KMS-11 (cell line): ENCODE measurements at regions not wholly inside any gene's neighbourhood (a gene's known extent, or its start where the extent isn't known, plus 50 kb on each side); places are given as distances from the start of the nearest gene placed in this dataset.

Experiments used
- H2AFZ ChIP-seq: fragments of 200-600 bp; sonication (generic); 2 replicates; pipeline ENCODE4 v1.6.1; 2016; ENCODE audit warnings: antibody characterized with exemption, mixed run types, low read depth
- H3K27ac ChIP-seq: fragments of 200-600 bp; sonication (generic); 2 replicates; pipeline ENCODE4 v1.6.1; 2016; ENCODE audit warnings: mild to moderate bottlenecking, mixed run types
- H3K27me3 ChIP-seq: fragments of 200-600 bp; sonication (generic); 2 replicates; pipeline ENCODE4 v1.6.1; 2017; ENCODE audit warnings: mild to moderate bottlenecking, low read depth, mixed run types, moderate library complexity; ENCODE audit not compliant: insufficient read depth
- H3K36me3 ChIP-seq: fragments of 200-600 bp; sonication (generic); 2 replicates; pipeline ENCODE4 v1.6.1; 2017; ENCODE audit warnings: mild to moderate bottlenecking, mixed run types; ENCODE audit not compliant: insufficient read depth
- H3K4me1 ChIP-seq: fragments of 200-600 bp; sonication (generic); 2 replicates; pipeline ENCODE4 v1.6.1; 2016; ENCODE audit warnings: mild to moderate bottlenecking, low read depth, mixed run types; ENCODE audit not compliant: poor library complexity, severe bottlenecking
- H3K4me2 ChIP-seq: fragments of 200-600 bp; sonication (generic); 2 replicates; pipeline ENCODE4 v1.7.0; 2016; ENCODE audit warnings: mild to moderate bottlenecking, mixed run types
- H3K4me3 ChIP-seq: fragments of 200-600 bp; sonication (generic); IDR thresholded peaks from 2 replicates; pipeline ENCODE4 v1.6.1; 2017; ENCODE audit warnings: low read depth, low read length, mixed read lengths; ENCODE audit not compliant: insufficient read depth
- H3K79me2 ChIP-seq: fragments of 200-600 bp; sonication (generic); 2 replicates; pipeline ENCODE4 v1.6.1; 2016; ENCODE audit warnings: low read depth, mixed run types; ENCODE audit not compliant: insufficient read depth
- H3K9ac ChIP-seq: fragments of 200-600 bp; sonication (generic); 2 replicates; pipeline ENCODE4 v1.6.1; 2016; ENCODE audit warnings: mild to moderate bottlenecking, mixed run types
- H4K20me1 ChIP-seq: fragments of 200-600 bp; sonication (generic); 2 replicates; pipeline ENCODE4 v1.6.1; 2016; ENCODE audit warnings: mild to moderate bottlenecking, mixed run types; ENCODE audit not compliant: insufficient read depth
- TF ChIP-seq, protein P1 (sequence below): fragments of 200-600 bp; sonication (generic); conservative IDR thresholded peaks from 2 replicates; pipeline ENCODE4 v1.6.1; 2017; ENCODE audit warnings: low read depth, mild to moderate bottlenecking, antibody characterized with exemption, low read length, moderate library complexity, mixed read lengths

DNA sequence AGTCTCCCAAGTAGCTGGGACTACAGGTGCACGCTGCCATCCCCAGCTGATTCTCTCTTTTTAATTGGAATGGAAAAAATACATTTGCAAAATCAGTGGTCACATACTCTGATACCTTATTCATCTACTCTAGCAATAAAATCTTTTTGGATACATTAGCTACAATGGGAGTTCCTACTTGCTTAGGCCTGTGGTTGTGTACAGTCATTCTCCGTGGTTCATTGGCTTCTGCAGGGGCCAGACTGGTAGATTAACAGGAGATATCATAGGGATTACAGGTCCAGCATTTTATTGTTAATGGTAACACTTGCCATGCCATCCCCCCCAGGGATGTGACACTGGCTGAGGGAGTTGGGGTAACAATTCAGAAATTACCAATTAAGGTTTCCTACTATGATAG is 140.0 kb downstream of the ADAMTS15 start:
- H3K27me3 ChIP-seq: no peaks in the 10 kb centered on the region
- no peak overlapping the region for H2AFZ ChIP-seq
- TF ChIP-seq, protein P1, sequence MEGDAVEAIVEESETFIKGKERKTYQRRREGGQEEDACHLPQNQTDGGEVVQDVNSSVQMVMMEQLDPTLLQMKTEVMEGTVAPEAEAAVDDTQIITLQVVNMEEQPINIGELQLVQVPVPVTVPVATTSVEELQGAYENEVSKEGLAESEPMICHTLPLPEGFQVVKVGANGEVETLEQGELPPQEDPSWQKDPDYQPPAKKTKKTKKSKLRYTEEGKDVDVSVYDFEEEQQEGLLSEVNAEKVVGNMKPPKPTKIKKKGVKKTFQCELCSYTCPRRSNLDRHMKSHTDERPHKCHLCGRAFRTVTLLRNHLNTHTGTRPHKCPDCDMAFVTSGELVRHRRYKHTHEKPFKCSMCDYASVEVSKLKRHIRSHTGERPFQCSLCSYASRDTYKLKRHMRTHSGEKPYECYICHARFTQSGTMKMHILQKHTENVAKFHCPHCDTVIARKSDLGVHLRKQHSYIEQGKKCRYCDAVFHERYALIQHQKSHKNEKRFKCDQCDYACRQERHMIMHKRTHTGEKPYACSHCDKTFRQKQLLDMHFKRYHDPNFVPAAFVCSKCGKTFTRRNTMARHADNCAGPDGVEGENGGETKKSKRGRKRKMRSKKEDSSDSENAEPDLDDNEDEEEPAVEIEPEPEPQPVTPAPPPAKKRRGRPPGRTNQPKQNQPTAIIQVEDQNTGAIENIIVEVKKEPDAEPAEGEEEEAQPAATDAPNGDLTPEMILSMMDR: no peak
- no peak overlapping the region for H3K9ac ChIP-seq
- no peak overlapping the region for H3K4me3 ChIP-seq
- no peaks in the 10 kb centered on the region for H3K4me1 ChIP-seq
- no peak overlapping the region for H3K4me2 ChIP-seq
- no peaks in the 10 kb centered on the region for H4K20me1 ChIP-seq
- no peaks in the 10 kb centered on the region for H3K36me3 ChIP-seq
- H3K79me2 ChIP-seq: no peaks in the 10 kb centered on the region
- no peak overlapping the region for H3K27ac ChIP-seq

DNA sequence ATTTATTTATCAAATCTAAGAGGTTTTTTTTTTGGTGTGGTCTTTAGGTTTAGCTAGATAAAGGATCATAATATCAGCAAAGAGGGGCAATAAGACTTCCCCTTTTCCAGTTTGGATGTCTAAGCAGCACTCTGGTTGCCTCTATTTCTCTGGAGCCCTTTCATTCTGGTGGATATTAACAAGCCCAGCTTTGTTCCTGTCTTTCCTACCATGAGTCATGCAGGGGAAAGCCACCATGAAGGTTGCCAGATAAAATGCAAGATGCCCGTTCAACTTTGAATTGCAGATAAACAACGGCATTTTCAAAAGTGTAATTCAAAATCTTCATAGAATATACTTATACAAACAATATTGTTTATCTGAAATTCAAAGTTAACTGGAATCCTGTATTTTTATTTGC is 143.6 kb downstream of the ADAMTS15 start:
- Histone ChIP-seq H3K4me2 (no peak overlapping the region), H3K27me3 (no peaks in the 10 kb centered on the region), H3K36me3 (no peaks in the 10 kb centered on the region), H3K79me2 (no peaks in the 10 kb centered on the region), H4K20me1 (no peaks in the 10 kb centered on the region), H3K4me1 (no peaks in the 10 kb centered on the region), H3K4me3 (no peak overlapping the region), H3K27ac (no peak overlapping the region), H2AFZ (no peak overlapping the region), H3K9ac (no peak overlapping the region)
- TF ChIP-seq, protein P1: no peak

DNA sequence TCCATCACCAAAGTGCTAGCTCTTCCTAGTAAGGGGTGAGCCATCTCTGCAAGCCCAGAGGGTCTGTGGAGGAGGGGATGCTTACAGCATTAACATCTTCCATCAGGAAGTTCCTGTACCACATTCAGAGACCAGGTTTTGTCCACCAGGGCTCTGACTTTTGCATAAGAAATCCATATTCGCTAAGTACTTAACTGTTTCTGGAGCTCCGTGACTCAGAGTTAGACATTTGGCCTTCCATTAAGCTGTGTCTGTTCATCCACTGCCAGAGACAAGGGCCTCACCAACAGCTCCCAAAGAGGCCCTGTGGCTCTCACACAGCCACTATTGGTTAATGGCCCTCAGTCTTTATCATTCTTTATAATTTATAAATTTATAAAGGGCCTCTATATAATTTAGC is 144.6 kb downstream of the ADAMTS15 start:
- H3K4me2 ChIP-seq: no peak overlapping the region
- no peaks in the 10 kb centered on the region for H3K4me1 ChIP-seq
- no peak overlapping the region for H3K4me3 ChIP-seq
- TF ChIP-seq, protein P1: no peak
- H3K36me3 ChIP-seq: no peaks in the 10 kb centered on the region
- no peak overlapping the region for H3K9ac ChIP-seq
- no peaks in the 10 kb centered on the region for H3K79me2 ChIP-seq
- no peak overlapping the region for H3K27ac ChIP-seq
- no peaks in the 10 kb centered on the region for H4K20me1 ChIP-seq
- H2AFZ ChIP-seq: no peak overlapping the region
- H3K27me3 ChIP-seq: no peaks in the 10 kb centered on the region

DNA sequence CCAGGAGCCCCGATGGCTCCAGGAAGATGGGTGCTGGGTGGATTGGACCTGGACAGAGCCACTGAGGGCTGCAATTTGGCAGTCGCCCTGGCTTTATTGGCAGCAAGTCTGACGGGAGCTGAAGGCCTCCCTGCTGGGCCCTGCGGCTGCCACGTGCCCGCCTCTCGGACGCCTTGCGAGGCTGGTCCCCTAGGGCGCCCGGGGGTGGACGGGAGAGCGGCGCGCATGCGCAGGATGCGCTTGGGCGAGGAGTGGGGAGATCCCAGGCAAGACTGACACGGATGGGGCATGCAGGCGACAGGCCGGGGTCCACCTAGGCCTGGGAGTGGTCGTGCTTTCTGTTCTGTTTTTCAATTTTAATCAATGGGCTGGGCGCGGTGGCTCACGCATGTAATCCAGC is 150.0 kb downstream of the ADAMTS15 start:
- Histone ChIP-seq H3K4me2 (no peak overlapping the region), H3K4me1 (no peaks in the 10 kb centered on the region), H4K20me1 (no peaks in the 10 kb centered on the region), H3K36me3 (no peaks in the 10 kb centered on the region), H3K79me2 (no peaks in the 10 kb centered on the region), H3K4me3 (no peak overlapping the region), H3K9ac (no peak overlapping the region), H3K27ac (no peak overlapping the region), H3K27me3 (no peaks in the 10 kb centered on the region), H2AFZ (no peak overlapping the region)
- TF ChIP-seq, protein P1: no peak
